IMR-90 (cell line): ENCODE measurements at regions not wholly inside any gene's neighbourhood (a gene's known extent, or its start where the extent isn't known, plus 50 kb on each side); places are given as distances from the start of the nearest gene placed in this dataset.

Source experiments
- ATAC-seq: fragments of 200-7000 bp; cut with Tn5 transposase; 2 replicates; pipeline ENCODE4 v1.9.1; 2020; ENCODE audit warnings: low read depth, mild to moderate bottlenecking, moderate library complexity
- BruUV-seq: library from RNA; stranded (reverse); fragments of 400-500 nt; replicated peaks from 2 replicates; lab custom pipeline; 2021; lab: Mats Ljungman, UMichigan
- CTCF ChIA-PET: fragments of 300-600 bp; formaldehyde crosslinking; extraction: SDS; loops from one replicate; lab custom pipeline; 2021; ENCODE audit warnings: antibody characterized with exemption; lab: Yijun Ruan, JAX
- POLR2A ChIA-PET: fragments of 300-600 bp; sonication (Branson Sonifier 250); formaldehyde crosslinking; loops from one replicate; lab custom pipeline; 2022; ENCODE audit warnings: antibody characterized with exemption; ENCODE audit not compliant: unreplicated experiment; lab: Charles Lee
- DNase-seq: peaks from one replicate; pipeline ENCODE4 v3.0.0; 2013
- H2AFZ ChIP-seq: replicated peaks from 2 replicates; pipeline ENCODE3; 2013; ENCODE audit warnings: low read length, mild to moderate bottlenecking; ENCODE audit not compliant: poor library complexity
- H2AK5ac ChIP-seq: 2 replicates; pipeline ENCODE4 v1.6.1; 2013; ENCODE audit warnings: low read depth, low read length, inconsistent platforms
- H2AK9ac ChIP-seq: replicated peaks from 2 replicates; pipeline ENCODE3; 2013; ENCODE audit warnings: mild to moderate bottlenecking, low read depth, low read length, moderate library complexity; ENCODE audit not compliant: poor library complexity
- H2BK120ac ChIP-seq: 2 replicates; pipeline ENCODE4 v1.6.1; 2013; ENCODE audit warnings: low read depth, low read length, inconsistent platforms
- H2BK15ac ChIP-seq: 3 replicates; pipeline ENCODE4 v1.6.1; 2013; ENCODE audit warnings: low read depth, low read length, inconsistent platforms
- H2BK20ac ChIP-seq: 2 replicates; pipeline ENCODE4 v1.6.1; 2013; ENCODE audit warnings: low read depth, mild to moderate bottlenecking, inconsistent platforms, low read length, moderate library complexity
- H2BK5ac ChIP-seq: 2 replicates; pipeline ENCODE4 v1.6.1; 2013; ENCODE audit warnings: mild to moderate bottlenecking, low read depth, low read length, inconsistent platforms; ENCODE audit not compliant: poor library complexity, severe bottlenecking
- H3K14ac ChIP-seq: replicated peaks from 2 replicates; pipeline ENCODE4 v1.6.1; 2013; ENCODE audit warnings: low read depth, low read length, inconsistent platforms
- H3K18ac ChIP-seq: 2 replicates; pipeline ENCODE4 v1.6.1; 2013; ENCODE audit warnings: low read depth, low read length, control low read depth
- H3K23ac ChIP-seq: 2 replicates; pipeline ENCODE4 v1.6.1; 2013; ENCODE audit warnings: low read depth, low read length, inconsistent platforms
- H3K27ac ChIP-seq: 2 replicates; pipeline ENCODE4 v1.5.1; 2013; ENCODE audit warnings: mild to moderate bottlenecking, control low read depth, low read length; ENCODE audit not compliant: insufficient read depth
- H3K27me3 ChIP-seq: 2 replicates; pipeline ENCODE4 v1.6.1; 2013; ENCODE audit warnings: low read length; ENCODE audit not compliant: control insufficient read depth, insufficient read depth
- H3K36me3 ChIP-seq: 2 replicates; pipeline ENCODE4 v1.6.1; 2013; ENCODE audit warnings: low read length, mixed read lengths; ENCODE audit not compliant: control insufficient read depth, insufficient read depth
- H3K4ac ChIP-seq: 2 replicates; pipeline ENCODE4 v1.6.1; 2013; ENCODE audit warnings: low read depth, low read length, inconsistent platforms
- H3K4me1 ChIP-seq: 2 replicates; pipeline ENCODE4 v1.6.1; 2013; ENCODE audit warnings: low read length, mixed read lengths; ENCODE audit not compliant: control insufficient read depth, insufficient read depth
- H3K4me2 ChIP-seq: 2 replicates; pipeline ENCODE4 v1.6.1; 2013; ENCODE audit warnings: low read depth, mild to moderate bottlenecking, control low read depth, low read length, moderate library complexity
- H3K4me3 ChIP-seq: 2 replicates; pipeline ENCODE4 v1.5.1; 2013; ENCODE audit warnings: low read depth, mild to moderate bottlenecking, control low read depth, low read length, moderate library complexity; ENCODE audit not compliant: insufficient read depth
- H3K56ac ChIP-seq: 2 replicates; pipeline ENCODE4 v1.6.1; 2013; ENCODE audit warnings: low read length, inconsistent platforms; ENCODE audit not compliant: insufficient read depth; ENCODE audit errors: extremely low read depth
- H3K79me1 ChIP-seq, 2 experiments: 2 replicates each; pipeline ENCODE4 v1.6.1; 2013; ENCODE audit warnings: low read length in 2 of 2, inconsistent platforms in 1 of 2, low read depth in 1 of 2
- H3K9ac ChIP-seq: 2 replicates; pipeline ENCODE4 v1.6.1; 2013; ENCODE audit warnings: low read depth, low read length, control low read depth
- H3K9me1 ChIP-seq: 2 replicates; pipeline ENCODE4 v1.6.1; 2013; ENCODE audit warnings: low read length, inconsistent platforms; ENCODE audit not compliant: insufficient read depth
- H3K9me3 ChIP-seq: 2 replicates; pipeline ENCODE4 v1.6.1; 2013; ENCODE audit warnings: low read length; ENCODE audit not compliant: control insufficient read depth, insufficient read depth
- H4K20me1 ChIP-seq: 2 replicates; pipeline ENCODE4 v1.6.1; 2013; ENCODE audit warnings: low read length, inconsistent platforms; ENCODE audit not compliant: insufficient read depth
- H4K5ac ChIP-seq: 2 replicates; pipeline ENCODE4 v1.6.1; 2013; ENCODE audit warnings: mild to moderate bottlenecking, low read depth, low read length, control low read depth
- H4K8ac ChIP-seq, 2 experiments: 2 replicates each; pipeline ENCODE4 v1.6.1; 2013; ENCODE audit warnings: low read depth in 2 of 2, low read length in 2 of 2, control low read depth in 1 of 2, inconsistent platforms in 1 of 2
- H4K91ac ChIP-seq: 2 replicates; pipeline ENCODE4 v1.6.1; 2013; ENCODE audit warnings: low read depth, low read length, inconsistent platforms; ENCODE audit not compliant: insufficient read depth
- BHLHE40 ChIP-seq: fragments of 150-350 bp; IDR thresholded peaks from 2 replicates; pipeline ENCODE4 v1.6.1; 2016; ENCODE audit warnings: mild to moderate bottlenecking, low read depth, low read length
- MAFK ChIP-seq: IDR thresholded peaks from 2 replicates; pipeline ENCODE4 v1.6.1; 2012; ENCODE audit warnings: low read depth, low read length, improper control_type of control experiment
- MAZ ChIP-seq: IDR thresholded peaks from 2 replicates; pipeline ENCODE4 v1.6.1; 2012; ENCODE audit warnings: low read depth, mild to moderate bottlenecking, low read length, improper control_type of control experiment, moderate library complexity, borderline replicate concordance
- MXI1 ChIP-seq: IDR thresholded peaks from 2 replicates; pipeline ENCODE4 v1.6.1; 2012; ENCODE audit warnings: low read depth, mild to moderate bottlenecking, low read length, moderate library complexity, borderline replicate concordance
- SMC3 ChIP-seq: fragments of 150-350 bp; IDR thresholded peaks from 2 replicates; pipeline ENCODE4 v1.6.1; 2016; ENCODE audit warnings: low read depth, mild to moderate bottlenecking, antibody characterized with exemption, low read length, moderate library complexity
- WGBS, 2 experiments: methylation state at CpG; one replicate each; pipeline versions ENCODE4 v1.1.5 to v1.1.7; 2013; ENCODE audit warnings: missing lambda C conversion rate in 2 of 2; ENCODE audit not compliant: insufficient read length in 1 of 2; ENCODE audit errors: extremely low coverage in 2 of 2; 5-methylcytosine and 5-hydroxymethylcytosine counted together
- dilution Hi-C: fragments of 300-500 bp; cut with HindIII; formaldehyde crosslinking; loops from one replicate; pipeline ENCODE4 v1.14.3; 2018; ENCODE audit warnings: low sequenced_read_pairs; ENCODE audit not compliant: unreplicated experiment
- in situ Hi-C: fragments of 300-500 bp; cut with MboI; formaldehyde crosslinking; loops from 3 replicates; pipeline ENCODE4 v1.14.3; 2019; ENCODE audit warnings: low sequenced_read_pairs, inconsistent platforms, mixed read lengths
- intact Hi-C: fragments of 100-400 bp; cut with micrococcal nuclease; formaldehyde crosslinking; loops from 2 replicates; pipeline ENCODE4 v1.10.0; 2022
- TF ChIP-seq, protein P1 (sequence below): conservative IDR thresholded peaks from 2 replicates; pipeline ENCODE4 v1.5.1; 2012; ENCODE audit warnings: mild to moderate bottlenecking, low read depth, low read length, improper control_type of control experiment

DNA sequence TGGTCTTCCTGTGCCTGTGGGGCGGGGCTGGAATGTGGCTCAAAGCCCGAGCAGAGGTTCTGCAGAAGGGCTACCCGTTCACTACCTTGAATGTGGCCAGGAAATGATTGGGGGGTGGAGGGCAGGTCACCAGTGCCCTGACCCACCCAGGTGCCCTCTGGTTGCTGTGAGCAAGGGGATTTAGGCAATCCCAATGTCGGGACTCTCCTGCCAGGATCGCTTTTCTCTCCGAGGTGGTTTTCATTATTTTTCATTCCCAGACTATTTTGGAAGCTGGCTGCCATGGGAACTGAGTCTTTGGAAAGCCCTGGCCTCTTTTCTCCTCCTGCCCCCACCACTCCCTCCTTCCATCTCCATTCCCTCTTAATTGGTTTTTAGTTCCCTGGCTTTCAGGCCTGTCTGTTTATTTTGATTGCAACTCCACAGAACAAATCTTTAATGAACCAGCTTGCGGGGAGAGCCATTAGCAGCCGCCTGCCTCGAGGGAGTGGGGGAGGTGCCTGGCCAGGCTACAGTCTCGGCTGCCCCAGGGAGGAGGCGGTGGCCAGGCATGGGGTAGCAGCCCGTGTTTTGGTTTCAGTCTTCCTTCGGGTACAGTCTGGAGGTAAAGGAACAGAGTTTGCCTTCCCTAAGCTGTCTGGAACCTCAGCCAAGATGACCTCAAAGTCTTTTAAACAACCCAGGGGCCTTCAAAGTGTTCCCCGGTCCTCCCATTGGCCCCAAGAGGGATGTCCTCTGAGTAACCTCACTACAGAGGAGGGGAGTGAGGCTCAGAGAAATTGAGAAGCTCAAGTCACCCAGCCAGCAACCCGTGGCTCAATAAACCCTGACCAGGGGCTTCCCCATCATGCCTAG, 114.4 kb upstream of the HAAO start:
- H3K27me3 ChIP-seq = no peaks in the 10 kb centered on the region
- peak overlapping the region; percentile 96 for H3K23ac ChIP-seq
- H3K9me3 ChIP-seq = no peaks in the 10 kb centered on the region
- BruUV-seq = no TSS peak
- no peaks in the 10 kb centered on the region for H3K79me1 ChIP-seq
- in situ Hi-C loops = no loop called here
- H2BK20ac ChIP-seq = peak overlapping the region; percentile 82
- H2AK5ac ChIP-seq = peak overlapping the region; percentile 83; the same call in 1 of the 2 replicates
- H3K4me1 ChIP-seq = peaks cover 25% of the 10 kb centered on the region
- peak overlapping the region; percentile 86 for H2AFZ ChIP-seq
- ATAC-seq (peak; percentile 80), DNase-seq (peak; percentile 27)
- dilution Hi-C loops = no loop called here
- peak overlapping the region; percentile 84 for H3K4ac ChIP-seq
- intact Hi-C loops = no loop called here
- peak overlapping the region; percentile 11 to 86; a peak in 3 of 4 replicates for H4K8ac ChIP-seq
- no peak overlapping the region; the same call in 1 of the 2 replicates for H3K56ac ChIP-seq
- H2BK120ac ChIP-seq = peak overlapping the region; percentile 78
- H3K9me1 ChIP-seq = peaks cover 19% of the 10 kb centered on the region
- ChIA-PET POLR2A (no interaction called here), CTCF (no interaction called here)
- no peak overlapping the region; the same call in 1 of the 2 replicates for H3K9ac ChIP-seq
- H3K14ac ChIP-seq = peak overlapping the region; percentile 85
- WGBS, 2 experiments = 27% methylated on average over 5 of the region's 15 CpGs; no CpG with 5 or more reads in 1 of the 2 experiments
- peak overlapping the region; percentile 62 for H3K18ac ChIP-seq
- H3K4me2 ChIP-seq = peak overlapping the region; percentile 58
- peak overlapping the region; percentile 70; the same call in 1 of the 2 replicates for H3K27ac ChIP-seq
- H4K20me1 ChIP-seq = no peaks in the 10 kb centered on the region
- H4K5ac ChIP-seq = peak overlapping the region; percentile 50
- peak overlapping the region; percentile 68; the same call in 2 of the 3 replicates for H2BK15ac ChIP-seq
- no peak for TF ChIP-seq MAFK
- TF ChIP-seq MAZ = peak; percentile 60; the same call in 1 of the 2 replicates
- TF ChIP-seq, protein P1, sequence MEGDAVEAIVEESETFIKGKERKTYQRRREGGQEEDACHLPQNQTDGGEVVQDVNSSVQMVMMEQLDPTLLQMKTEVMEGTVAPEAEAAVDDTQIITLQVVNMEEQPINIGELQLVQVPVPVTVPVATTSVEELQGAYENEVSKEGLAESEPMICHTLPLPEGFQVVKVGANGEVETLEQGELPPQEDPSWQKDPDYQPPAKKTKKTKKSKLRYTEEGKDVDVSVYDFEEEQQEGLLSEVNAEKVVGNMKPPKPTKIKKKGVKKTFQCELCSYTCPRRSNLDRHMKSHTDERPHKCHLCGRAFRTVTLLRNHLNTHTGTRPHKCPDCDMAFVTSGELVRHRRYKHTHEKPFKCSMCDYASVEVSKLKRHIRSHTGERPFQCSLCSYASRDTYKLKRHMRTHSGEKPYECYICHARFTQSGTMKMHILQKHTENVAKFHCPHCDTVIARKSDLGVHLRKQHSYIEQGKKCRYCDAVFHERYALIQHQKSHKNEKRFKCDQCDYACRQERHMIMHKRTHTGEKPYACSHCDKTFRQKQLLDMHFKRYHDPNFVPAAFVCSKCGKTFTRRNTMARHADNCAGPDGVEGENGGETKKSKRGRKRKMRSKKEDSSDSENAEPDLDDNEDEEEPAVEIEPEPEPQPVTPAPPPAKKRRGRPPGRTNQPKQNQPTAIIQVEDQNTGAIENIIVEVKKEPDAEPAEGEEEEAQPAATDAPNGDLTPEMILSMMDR = 0 out of 2 replicates have a peak, but pooled peaks have one; percentile 2
- no peak for TF ChIP-seq MXI1
- no peak for TF ChIP-seq BHLHE40
- TF ChIP-seq SMC3 = no peak
- peak overlapping the region; percentile 42 for H4K91ac ChIP-seq
- peak overlapping the region; percentile 90 for H2AK9ac ChIP-seq
- peak overlapping the region; percentile 22 for H2BK5ac ChIP-seq
- no peak overlapping the region for H3K4me3 ChIP-seq
- no peaks in the 10 kb centered on the region for H3K36me3 ChIP-seq
